NCI-H1930 (cell line): ENCODE measurements at regions not wholly inside any gene's neighbourhood (a gene's known extent, or its start where the extent isn't known, plus 50 kb on each side); places are given as distances from the start of the nearest gene placed in this dataset.
A peak's percentile ranks its signal among the peaks of the same experiment; 100 is the strongest.

Experiments
- DNase-seq, 2 experiments: peaks; one replicate each; lab custom pipeline; 2025; lab: John Stamatoyannopoulos, UW

DNA sequence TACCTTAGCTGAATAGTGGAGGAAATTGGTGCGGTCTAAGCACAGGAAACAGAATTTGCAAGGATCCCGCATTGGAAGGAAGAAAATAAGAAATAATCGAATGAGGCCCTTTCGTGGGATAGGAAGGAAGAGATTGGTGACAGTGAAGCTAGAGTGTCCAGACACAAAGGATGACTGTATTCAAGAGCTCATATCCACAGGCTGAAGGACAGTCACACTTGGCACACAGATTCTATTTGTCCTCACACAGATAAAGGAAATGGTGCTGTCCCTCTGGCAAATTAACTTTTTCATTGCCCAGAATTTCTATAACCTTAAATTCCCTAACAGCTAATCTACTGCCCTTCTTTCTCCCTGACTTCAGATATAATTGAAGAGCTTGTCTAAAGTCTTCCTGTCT, 2188.9 kb upstream of the TENM3 start:
- no peak for DNase-seq

DNA sequence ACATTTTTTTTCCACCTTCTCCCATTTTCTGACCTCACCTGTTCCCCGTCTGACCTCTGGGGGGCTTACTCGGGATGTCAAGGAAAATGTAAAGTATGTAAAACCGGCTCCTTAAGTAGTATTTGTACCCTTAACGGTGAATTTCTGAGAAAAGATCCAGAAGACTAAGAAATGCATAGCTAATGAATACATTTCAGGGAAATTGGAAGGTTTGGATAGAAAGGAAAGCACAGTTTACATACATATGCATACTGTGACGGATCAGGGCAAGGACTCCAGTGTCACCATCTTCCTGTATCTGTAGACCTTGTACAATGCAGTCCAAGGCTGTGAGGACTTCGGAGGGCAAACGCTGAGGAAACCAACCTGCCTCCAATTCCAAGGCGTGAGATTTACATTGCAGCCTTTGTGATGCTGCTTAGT, 2185.9 kb upstream of the TENM3 start:
- DNase-seq, result no peak

DNA sequence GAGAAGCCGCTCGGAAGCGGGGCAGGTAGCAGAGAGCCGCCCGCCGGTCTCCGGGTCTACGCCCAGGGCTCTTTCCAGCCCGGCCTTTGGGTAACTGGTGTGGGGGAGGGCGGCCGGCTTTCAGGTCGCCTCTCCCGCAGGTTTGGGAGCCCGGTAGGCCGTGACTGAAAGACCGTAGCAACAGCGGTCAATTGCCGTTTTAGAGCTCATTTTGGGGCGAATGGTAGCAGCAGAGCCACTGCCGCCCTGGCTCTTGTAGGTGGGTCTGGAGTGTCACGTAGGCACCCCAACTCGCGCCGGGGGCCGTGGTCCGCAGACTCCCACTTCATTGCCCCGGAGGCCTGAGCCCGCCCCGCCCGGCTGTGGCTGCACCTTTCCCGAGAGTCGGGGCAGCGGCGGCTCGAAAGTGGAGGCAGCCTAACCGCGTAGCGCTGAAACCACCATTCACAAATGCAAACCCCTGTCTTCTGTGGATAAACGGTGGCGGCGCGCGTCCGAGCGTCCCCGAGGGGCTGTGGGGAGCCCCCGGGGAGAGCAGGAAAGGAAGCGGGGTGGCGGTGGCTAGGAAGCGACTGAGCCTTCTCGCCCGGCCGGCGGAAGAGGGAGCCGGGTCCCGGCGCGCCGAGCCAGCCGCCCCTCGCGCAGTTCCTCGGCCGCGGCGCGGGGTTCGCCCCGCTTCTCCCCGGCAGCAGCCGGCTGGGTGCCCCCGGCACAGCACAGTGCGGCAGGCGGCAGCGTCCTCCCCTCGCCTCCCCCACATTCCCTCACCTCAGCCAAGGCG, 2185.1 kb upstream of the TENM3 start:
- DNase-seq, result no peak

DNA sequence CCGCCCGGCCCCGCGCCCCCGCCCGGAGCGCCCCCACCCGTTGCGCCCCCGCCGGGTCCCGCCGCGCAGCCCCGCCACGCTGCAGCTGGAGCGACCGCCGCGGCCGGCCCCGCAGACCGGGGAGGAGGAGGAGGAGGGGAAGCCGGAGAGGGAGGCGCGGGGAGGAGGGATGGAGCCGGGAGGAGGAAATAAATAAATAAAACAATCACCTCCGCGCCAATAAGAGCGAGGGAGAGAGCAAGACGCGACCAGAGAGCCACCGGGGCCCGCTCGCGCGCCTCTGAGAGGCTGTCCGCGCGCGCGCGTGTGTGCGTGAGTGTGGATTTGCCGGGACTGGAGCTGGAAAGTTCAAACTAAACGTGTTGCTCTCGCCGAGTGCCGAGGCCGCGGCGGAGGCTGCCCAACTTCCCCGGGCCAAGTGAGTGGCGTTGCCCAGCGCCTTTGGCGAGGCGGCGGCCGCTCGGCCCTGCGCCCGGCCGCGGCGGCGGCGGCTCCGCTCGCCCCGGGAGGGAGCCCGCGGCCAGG, 2184.4 kb upstream of the TENM3 start:
- DNase-seq, result peak; percentile 27 to 53

DNA sequence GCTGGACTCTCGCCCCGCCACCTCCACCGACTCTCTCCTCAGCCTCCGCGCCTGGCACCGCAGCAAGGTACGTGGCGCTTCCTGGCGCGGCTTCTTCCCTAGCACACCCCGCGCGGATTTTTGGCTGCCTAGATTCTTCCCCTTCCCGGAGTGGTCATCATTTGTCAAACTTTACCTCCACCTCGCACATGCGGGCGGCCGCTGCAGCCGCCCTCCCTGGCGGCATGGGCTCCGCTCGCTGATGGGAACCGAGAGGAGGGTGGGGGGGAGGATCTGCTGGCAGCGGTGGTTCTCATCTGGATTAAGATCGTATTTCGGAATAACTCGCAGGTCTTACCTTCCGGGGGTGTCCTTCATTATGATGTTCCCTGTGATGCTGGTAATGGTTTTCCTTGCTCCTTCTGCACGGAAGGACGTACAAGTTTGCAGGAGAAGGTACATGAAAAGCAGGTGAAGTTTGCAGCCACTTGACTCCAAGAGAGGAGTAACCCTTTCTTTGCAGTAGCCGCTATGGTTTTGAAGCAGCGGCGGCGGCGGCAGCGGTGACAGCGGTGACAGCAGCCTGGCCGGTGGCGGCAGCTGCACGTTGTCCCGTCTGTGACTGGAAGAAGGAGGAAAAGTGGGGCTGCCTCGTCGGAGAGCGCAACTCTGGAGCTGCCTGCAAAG, 2183.9 kb upstream of the TENM3 start:
- peak in 1 of 2 experiments; percentile 27 for DNase-seq

DNA sequence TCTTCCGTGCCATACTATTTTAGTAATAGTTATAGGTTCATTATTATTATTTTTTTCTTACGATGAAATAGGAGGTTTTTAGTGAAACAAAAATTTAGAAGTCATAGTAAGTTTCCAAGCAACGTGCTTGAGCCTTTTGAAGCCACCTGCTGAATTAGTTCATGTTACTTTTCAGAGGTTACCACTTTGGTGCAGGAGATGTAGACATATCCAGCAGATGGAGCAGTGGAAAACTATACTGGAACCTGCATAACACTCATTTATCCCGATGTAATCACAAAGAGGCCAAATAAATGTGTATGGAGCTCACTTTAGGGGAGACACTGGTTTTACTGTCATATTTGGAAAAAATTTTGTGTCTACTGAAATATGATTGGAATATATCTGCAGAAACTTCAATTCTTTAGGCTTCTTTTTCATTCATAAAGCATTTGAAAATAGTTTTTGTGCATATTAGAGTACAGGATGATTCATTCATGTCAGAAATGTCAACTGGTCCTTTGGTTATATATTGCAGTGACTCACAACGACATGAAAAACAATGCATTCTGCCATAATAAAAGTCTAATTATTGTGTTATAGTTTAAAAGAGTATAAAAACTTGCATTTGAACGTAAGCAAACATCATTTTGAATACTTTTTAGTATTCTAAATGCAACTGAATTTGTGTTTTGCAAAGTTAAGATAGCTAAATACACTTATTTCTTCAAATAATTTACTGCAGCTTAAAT, 2182.9 kb upstream of the TENM3 start:
- peak in 1 of 2 experiments; percentile 25 for DNase-seq

DNA sequence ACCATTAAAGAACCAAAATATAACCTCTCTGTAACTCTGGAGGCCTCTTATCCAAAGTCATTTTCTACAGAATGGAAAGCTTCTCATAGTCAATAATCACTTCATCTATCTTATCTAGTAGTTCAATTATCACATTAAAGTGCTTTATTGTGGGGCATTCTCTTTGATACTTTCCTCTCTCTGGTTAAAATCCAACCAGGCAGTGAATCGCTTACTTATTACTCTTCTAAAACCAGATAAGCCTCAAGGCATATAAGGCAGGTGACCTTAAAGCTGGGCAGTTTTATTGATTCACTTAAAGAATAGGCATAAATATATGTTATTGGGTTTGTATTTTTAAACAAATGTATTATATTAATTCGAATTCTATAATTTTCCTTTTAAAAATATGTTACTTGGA, 2162.1 kb upstream of the TENM3 start:
- no peak for DNase-seq

DNA sequence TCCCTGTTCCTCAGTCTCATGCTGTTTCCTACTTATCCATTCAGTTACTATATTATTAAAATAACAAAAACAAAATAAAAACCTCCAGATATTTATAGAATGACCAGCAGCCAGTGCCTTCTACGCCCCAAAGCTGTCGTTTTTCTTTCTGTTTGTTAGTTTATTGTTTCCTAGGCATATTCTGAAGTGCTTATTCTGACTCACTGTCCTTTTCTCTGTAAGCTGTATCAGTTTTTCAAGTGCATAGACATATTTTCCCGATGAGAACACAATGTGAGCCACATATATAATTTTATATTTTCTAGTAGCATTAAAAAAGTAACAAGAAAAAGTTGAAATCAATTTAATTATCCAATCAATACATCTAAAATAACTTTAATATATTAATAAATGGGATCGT, 2158.6 kb upstream of the TENM3 start:
- DNase-seq, result no peak

DNA sequence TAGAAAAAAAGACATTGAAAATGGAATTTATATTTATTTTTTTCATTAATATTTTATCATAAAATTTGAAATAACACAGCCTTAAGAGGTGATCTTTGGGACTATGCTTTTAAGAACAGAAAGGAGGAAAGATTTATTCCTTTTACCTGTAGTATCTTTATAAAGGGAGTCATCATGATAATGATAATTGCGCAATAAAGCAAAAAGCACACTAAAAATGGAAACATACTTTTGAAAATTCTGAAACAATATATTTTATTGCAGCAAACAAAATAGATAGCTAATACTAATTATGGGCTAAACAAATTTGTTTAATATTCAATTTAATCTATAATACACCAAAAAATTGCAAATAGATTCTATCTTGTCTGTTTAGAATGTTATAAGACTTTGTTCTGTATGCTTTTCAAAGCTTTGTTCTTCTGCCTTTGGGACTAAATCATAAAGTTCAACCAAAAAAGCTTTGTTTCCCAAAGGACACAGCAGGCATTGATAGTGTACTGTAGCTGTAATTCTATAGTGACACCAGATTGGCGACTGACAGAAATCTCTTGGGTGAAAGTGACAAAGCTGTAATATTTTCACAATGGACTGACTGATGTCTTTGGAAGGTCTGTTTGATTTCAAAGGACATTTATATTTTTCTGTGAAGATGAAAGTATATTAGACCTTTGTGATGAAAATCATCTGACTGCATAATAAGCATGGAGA, 2156.6 kb upstream of the TENM3 start:
- DNase-seq, result peak; percentile 13 to 25

DNA sequence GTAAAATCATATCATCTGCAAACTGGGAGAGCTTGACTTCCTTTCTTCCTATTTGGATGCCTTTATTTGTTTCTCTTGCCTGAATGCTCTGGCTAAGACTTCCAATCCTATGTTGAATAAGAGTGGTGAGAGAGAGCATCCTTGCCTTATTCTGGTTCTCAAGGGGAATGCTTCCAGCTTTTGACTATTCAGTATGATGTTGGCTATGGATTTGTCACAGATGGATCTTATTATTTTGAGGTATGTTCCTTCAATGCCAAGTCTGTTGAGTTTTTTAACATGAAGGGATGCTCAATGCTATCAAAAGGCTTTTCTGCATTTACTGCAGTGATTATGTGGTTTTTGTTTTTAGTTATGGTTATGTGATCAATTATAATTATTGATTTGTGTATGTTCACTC, 2144.6 kb upstream of the TENM3 start:
- DNase-seq, result no peak

DNA sequence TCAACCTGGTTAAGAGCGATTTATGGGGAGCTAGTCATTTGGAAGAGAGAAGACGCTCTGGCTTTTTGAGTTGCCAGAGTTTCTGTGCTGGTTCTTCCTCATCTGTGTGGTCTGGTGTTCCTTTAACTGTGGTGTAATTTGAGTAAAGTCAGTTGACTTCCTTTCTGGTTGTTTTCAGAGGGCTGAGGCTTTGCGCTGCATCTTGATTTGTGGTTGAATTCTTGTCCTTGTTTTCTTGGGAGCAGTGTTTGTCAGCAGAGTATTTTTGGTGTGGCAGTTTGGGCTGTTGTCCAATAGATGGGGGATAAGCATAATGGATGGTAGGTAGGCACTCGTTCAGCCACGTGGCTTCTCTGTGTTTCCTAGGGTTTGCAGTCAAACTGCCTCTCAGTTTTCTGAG, 2143.2 kb upstream of the TENM3 start:
- DNase-seq, result no peak

DNA sequence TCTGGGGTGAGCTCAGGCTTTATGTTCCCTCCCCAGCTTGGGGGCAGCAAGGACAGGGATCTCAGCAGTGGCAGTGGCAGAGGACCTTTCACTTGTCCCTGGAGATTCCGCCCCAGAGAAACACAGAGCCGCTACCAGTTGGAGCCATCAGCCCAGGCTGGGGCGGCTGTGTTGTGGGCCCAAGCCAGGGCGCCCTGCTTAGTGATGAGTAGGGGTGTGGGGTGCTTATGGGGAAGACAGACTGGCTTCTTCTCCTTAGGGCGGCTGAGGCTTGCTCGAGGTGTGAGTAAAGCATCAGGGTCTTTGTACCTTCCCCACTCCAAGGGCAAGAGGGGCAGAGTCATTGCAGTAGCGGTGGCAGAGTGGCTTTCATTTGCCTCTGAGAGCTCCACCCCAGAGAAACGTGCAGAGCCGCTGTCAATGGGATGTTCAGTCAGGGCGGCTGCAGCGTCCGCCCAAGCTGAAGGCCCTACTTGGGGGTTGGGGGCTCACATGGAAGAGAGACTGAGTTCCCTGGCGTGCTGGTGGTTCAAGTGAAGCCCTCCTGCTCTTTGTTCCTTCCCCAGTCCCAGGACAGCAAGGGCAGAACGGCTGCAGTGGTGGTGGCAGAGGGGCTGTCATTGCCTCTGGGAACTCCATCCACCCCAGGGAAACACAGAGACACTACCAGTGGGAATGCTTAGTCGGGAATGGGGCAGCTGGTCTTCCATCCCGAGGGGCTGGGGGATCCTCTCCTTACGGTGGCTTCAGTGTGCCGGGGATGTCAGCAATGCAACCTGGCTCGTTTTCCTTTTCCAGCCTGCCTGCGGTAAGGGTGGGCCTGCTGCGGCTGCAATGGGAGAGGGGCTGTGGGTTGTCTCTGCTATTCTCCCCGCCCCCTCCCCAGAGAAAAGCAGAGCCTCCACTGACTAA, 2142.5 kb upstream of the TENM3 start:
- no peak for DNase-seq

DNA sequence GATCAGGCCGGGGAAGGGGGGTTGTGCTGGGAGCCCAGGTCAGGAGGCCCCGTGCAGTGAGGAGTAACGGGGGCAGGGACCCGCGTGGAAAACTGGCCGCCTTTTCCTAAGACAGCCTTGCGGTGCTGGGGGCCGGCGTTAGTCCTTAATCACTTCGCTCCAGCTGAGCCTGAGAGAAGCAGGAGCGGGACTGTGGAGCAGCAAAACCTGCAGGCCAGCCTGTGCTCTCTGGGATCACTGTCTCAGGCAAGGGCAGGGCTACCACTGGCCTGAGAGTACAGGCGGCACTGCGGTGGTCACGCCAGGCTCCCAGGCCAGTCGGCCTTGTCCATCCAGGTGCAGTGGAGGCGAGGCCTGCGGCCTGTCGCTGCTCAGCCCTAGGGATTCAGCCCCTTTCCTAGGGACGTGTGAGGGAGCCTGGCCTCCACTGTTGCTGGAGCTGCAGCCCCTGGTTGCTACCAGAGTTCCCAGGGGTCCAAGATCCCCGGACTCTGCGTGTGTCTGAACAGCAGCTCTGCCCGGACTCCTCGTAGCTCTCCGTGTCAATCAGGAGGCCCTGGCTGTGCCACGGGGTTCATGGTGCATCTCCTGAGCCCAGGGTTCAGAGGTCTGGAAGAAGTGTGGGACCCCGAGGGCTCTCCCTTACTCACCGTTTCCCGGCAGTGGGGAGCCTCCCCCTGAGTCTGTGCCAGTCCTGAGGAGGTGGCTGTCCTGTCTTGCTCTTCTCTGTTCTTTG, 2141.7 kb upstream of the TENM3 start:
- no peak for DNase-seq

DNA sequence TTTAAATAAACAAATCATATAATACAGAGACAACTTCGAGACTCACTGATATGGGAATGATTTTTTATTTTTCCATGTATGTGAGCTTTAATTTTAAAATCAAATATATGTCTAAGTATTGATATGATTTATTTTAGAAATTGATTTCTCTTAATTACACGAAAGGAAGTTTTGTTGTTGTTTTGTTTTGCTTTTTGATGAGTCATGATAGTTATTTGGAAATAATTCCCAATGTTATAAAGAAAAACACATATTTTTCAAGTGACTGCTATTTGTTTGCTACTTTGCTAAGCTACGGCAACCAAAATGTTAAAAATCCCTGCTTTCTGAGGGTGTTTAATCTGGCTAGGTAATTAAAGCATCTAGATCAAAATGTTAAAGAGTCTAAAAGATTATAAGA, 2139.4 kb upstream of the TENM3 start:
- no peak for DNase-seq

DNA sequence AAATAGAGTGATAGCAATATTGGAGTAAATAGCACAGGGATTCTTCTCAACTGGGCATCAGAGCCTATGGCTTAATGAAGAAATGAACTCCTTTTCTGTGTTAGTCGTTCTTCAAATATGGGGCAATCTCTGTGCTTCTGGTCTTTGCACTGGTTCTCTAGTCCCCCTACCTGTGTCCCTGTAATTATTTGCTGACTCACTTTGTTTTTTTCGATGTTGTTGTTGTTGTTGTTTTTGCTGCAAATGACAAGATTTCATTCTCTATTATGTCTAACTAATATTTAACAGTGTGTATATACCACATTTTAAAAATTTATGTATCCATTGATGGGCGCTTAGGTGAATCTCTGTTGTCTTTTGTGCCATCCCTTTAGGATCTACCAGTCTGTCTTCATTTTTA, 2137.8 kb upstream of the TENM3 start:
- no peak for DNase-seq

DNA sequence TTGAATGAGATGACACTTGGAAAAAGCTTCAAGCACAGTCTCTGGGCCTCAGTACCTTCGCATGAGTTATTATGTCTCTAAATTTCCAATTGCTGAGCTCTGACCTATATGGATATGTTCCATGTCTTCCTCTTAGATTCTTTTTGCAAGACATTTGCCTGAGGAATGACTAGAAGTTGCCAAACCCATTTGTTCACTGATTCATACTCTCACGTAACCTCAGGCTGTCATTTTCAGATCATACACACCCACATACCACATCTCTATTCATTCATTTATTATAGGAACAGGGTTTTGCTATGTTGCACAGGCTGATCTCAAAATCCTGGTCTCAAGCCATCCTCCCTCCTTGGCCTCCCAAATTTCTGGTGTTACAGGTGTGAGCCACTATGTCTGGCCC, 2137.1 kb upstream of the TENM3 start:
- no peak for DNase-seq

DNA sequence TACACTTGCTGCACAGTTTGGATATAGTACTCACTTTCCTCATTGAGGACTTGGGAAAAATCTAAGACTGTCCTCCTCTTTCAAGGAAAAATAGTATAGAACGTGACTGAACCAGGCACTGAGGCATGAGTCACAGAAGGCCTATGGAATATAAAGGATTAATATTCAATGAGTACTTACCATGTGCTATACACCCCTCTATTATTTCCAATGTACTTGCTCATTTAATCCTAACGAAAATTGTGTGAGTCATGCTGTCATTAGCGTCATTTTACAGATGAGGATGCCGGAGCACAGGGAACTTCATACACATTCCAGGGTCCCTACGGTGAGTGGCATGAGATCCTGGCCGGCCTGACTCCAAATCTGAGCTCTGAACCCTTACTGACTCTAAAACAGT, 2136.2 kb upstream of the TENM3 start:
- no peak for DNase-seq

DNA sequence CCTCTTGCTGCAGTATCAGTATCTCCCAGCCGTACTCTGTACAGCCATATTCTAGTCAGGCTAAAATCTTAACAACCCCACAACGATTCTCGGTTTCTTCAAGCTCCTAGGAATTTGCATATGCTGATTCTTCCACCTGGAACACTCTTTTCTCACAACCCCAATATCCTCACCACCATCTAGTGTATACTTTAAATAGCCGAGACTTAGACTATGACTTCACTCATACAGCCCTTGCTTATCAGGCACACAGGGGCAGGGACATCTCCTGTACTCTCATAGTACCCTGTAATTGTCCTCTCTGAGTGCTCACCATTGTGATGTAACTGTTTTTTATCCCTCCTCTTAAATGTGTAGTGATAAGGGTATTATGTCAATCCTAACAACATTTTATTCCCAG, 2126.4 kb upstream of the TENM3 start:
- no peak for DNase-seq

DNA sequence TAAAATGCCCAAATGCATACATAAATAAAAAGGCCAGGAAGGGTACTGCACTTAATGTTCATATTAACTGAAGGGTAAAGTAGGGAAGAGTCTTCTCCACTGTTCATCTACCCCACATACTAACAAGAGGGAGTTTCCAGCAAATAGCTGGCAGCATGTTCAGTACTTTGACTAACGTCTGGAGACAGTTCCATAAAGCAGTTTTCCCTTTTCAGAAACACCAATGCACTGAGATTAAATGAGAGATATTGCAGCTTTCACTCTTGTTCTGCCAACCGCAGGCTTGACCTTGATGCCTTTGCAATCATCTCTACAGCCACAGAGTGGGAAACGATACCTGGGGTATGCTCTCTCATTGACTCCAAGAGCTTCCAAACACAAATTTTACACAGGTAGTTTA, 2123.1 kb upstream of the TENM3 start:
- no peak for DNase-seq

DNA sequence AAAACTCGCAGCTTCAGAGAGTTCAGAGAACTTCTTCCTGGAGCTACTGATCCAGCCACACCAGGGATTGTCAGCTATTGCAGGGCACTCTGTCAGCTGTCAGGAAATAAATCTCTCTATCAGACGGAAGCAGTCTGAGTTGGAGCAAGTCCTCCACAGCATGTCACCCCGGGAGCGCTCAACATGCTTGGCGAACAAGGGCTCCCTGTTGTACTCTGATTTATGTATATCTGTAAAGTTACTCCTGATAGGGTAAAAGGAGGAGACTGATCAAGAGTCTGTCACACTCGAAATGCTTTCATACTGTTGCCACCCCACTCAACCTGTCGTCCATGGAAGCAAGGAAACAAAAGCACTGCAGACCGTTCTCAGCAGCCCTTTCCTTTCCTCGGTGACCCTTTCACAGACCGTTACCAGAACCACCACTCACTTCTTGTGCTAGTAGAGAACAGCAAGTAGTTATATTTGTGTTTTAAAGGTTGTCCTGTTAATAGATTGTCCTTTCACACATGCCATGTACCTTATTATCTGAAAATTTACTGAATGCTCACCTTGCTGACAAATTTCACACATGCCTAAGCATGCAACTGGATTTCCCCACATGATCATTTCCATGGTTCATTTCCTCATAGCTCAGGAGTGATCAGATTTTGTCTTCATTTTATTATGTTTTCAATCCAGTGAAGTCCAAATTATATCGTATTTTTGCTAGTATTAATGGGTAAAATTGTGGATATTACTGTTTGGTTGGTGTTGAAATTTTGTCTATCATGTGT, 2108.9 kb upstream of the TENM3 start:
- DNase-seq, result no peak
